ENCODE measurements at regions not wholly inside any gene's neighbourhood (a gene's known extent, or its start where the extent isn't known, plus 50 kb on each side); places are given as distances from the start of the nearest gene placed in this dataset.
A peak's percentile ranks its signal among the peaks of the same experiment; 100 is the strongest.

DNA sequence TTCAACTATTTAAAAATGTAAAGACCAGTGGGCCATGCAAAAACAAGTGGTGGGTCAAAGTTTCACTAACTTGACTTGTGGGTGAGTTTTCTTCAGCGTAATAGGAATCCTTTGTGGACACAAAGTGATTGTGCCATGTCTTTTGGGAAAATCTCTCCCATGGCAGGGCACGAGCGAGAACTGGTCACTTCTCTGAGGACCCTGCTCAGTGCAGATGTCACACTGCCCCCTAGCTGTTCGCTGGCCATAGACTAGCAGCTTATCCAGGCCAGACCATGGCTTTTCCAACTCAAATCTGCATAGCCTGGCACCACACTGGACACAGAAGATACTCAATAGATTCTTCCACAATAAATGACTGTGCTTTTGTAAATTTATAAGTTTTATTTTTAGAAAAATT, 306.0 kb upstream of the CCL2 start:
- intact Hi-C loops (cut with micrococcal nuclease): no loop called here
- H3K4me1 Mint-ChIP-seq: peaks cover 8% of the 10 kb centered on the region
- no peak overlapping the region for H3K27ac Mint-ChIP-seq
- H3K27me3 Mint-ChIP-seq (ENCODE audit: low read depth in 3 of 3): peaks cover 0 to 5% (median 4%) of the 10 kb centered on the region in 3 donors
- no peaks in the 10 kb centered on the region for H3K9me3 Mint-ChIP-seq
- WGBS (ENCODE audit: insufficient coverage): 96% methylated on average over 3 of the region's 4 CpGs
- TF ChIP-seq, protein P1, sequence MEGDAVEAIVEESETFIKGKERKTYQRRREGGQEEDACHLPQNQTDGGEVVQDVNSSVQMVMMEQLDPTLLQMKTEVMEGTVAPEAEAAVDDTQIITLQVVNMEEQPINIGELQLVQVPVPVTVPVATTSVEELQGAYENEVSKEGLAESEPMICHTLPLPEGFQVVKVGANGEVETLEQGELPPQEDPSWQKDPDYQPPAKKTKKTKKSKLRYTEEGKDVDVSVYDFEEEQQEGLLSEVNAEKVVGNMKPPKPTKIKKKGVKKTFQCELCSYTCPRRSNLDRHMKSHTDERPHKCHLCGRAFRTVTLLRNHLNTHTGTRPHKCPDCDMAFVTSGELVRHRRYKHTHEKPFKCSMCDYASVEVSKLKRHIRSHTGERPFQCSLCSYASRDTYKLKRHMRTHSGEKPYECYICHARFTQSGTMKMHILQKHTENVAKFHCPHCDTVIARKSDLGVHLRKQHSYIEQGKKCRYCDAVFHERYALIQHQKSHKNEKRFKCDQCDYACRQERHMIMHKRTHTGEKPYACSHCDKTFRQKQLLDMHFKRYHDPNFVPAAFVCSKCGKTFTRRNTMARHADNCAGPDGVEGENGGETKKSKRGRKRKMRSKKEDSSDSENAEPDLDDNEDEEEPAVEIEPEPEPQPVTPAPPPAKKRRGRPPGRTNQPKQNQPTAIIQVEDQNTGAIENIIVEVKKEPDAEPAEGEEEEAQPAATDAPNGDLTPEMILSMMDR (IDR thresholded peaks at IDR 0.05): no peak
- H3K36me3 Mint-ChIP-seq: no peaks in the 10 kb centered on the region
- no peaks in the 10 kb centered on the region for H3K36me3 ChIP-seq (replicated peaks in 1 of 2; ENCODE audit: control insufficient read depth in 1 of 2, insufficient read depth in 2 of 2, low read length in 2 of 2)
- H3K4me3 ChIP-seq (replicated peaks in 1 of 3; ENCODE audit: low read depth in 2 of 3, low read length in 3 of 3): no peak overlapping the region
- no peaks in the 10 kb centered on the region for H3K79me2 ChIP-seq (ENCODE audit: insufficient read depth, low read length)
- no peaks in the 10 kb centered on the region for H3K27me3 ChIP-seq (ENCODE audit: control insufficient read depth in 2 of 2, insufficient read depth in 2 of 2, low read length in 2 of 2)
- H3K4me2 ChIP-seq (replicated peaks; ENCODE audit: extremely low read depth, low read length, poor library complexity, severe bottlenecking): no peak overlapping the region
- peaks cover 0 to 7% of the 10 kb centered on the region in 2 donors for H3K4me1 ChIP-seq (ENCODE audit: control insufficient read depth in 1 of 2, insufficient read depth in 2 of 2, low read length in 2 of 2)
- H3K9me3 ChIP-seq (replicated peaks in 1 of 2; ENCODE audit: control insufficient read depth in 1 of 2, insufficient read depth in 1 of 2, low read length in 2 of 2): no peaks in the 10 kb centered on the region
- no peak for DNase-seq
- H3K9ac ChIP-seq (ENCODE audit: insufficient read depth, low read length, poor library complexity, severe bottlenecking): no peak overlapping the region
- no peaks in the 10 kb centered on the region for H4K20me1 ChIP-seq (ENCODE audit: insufficient read depth, low read length)
- H2AFZ ChIP-seq (ENCODE audit: insufficient read depth, low read depth, low read length, poor library complexity, severe bottlenecking): no peak overlapping the region
- no peak overlapping the region for H3K27ac ChIP-seq (ENCODE audit: low read depth in 1 of 2, low read length in 2 of 2)
- no peak overlapping the region for H3K4me3 Mint-ChIP-seq

DNA sequence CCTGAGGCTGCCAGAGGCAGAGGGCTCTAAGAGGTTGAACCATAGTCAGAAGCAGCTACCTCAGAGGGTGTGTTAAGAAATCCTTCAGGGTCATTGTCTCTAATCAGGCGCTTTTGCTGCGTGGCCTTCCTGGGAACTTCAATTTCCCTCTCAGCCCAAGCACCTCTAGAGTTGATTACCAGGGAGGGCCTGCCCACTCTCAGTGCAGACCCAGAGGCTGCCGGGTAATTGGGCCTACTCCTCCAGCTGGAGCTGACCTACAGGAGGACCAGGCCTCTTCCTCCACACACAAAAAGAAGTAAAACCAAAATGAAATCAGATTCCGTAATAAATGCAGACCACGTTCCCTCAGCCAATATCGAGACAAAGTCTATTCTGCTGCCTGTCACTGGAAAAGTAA, 305.0 kb upstream of the CCL2 start:
- no peak overlapping the region for H3K27ac ChIP-seq (ENCODE audit: low read depth in 1 of 2, low read length in 2 of 2)
- H3K4me1 Mint-ChIP-seq: peaks cover 16% of the 10 kb centered on the region
- H3K79me2 ChIP-seq (ENCODE audit: insufficient read depth, low read length): no peaks in the 10 kb centered on the region
- intact Hi-C loops (cut with micrococcal nuclease): no loop called here
- no peaks in the 10 kb centered on the region for H4K20me1 ChIP-seq (ENCODE audit: insufficient read depth, low read length)
- no peaks in the 10 kb centered on the region for H3K27me3 ChIP-seq (ENCODE audit: control insufficient read depth in 2 of 2, insufficient read depth in 2 of 2, low read length in 2 of 2)
- H3K4me1 ChIP-seq (ENCODE audit: control insufficient read depth in 1 of 2, insufficient read depth in 2 of 2, low read length in 2 of 2): peaks cover 0 to 10% of the 10 kb centered on the region in 2 donors
- TF ChIP-seq, protein P1 (IDR thresholded peaks at IDR 0.05): no peak
- H3K36me3 Mint-ChIP-seq: no peaks in the 10 kb centered on the region
- H3K4me3 Mint-ChIP-seq: no peak overlapping the region
- no peaks in the 10 kb centered on the region for H3K9me3 Mint-ChIP-seq
- no peaks in the 10 kb centered on the region for H3K36me3 ChIP-seq (replicated peaks in 1 of 2; ENCODE audit: control insufficient read depth in 1 of 2, insufficient read depth in 2 of 2, low read length in 2 of 2)
- peaks cover 0 to 3% (median 0%) of the 10 kb centered on the region in 3 donors for H3K27me3 Mint-ChIP-seq (ENCODE audit: low read depth in 3 of 3)
- H3K9me3 ChIP-seq (replicated peaks in 1 of 2; ENCODE audit: control insufficient read depth in 1 of 2, insufficient read depth in 1 of 2, low read length in 2 of 2): no peaks in the 10 kb centered on the region
- no peak overlapping the region for H3K4me2 ChIP-seq (replicated peaks; ENCODE audit: extremely low read depth, low read length, poor library complexity, severe bottlenecking)
- no peak for DNase-seq
- peak overlapping the region in 2 of 7 donors; percentile 1 to 55 for H3K27ac Mint-ChIP-seq
- no peak overlapping the region for H3K4me3 ChIP-seq (replicated peaks in 1 of 3; ENCODE audit: low read depth in 2 of 3, low read length in 3 of 3)
- no peak overlapping the region for H3K9ac ChIP-seq (ENCODE audit: insufficient read depth, low read length, poor library complexity, severe bottlenecking)
- WGBS (ENCODE audit: insufficient coverage): 100% methylated on average over 1 of the region's 6 CpGs
- H2AFZ ChIP-seq (ENCODE audit: insufficient read depth, low read depth, low read length, poor library complexity, severe bottlenecking): no peak overlapping the region

Data from CD14-positive monocyte (primary cell).